GM19372 (cell line): ENCODE measurements at regions not wholly inside any gene's neighbourhood (a gene's known extent, or its start where the extent isn't known, plus 50 kb on each side); places are given as distances from the start of the nearest gene placed in this dataset.
"Not testable (repeated sequence)": the region's sequence is repeated elsewhere in the genome, so short reads cannot be mapped to it uniquely, and the experiment has no call there.

Source experiments
- ATAC-seq: cut with Tn5 transposase; IDR thresholded peaks from one replicate; pipeline ENCODE4 v1.9.1; 2021; ENCODE audit warnings: mild to moderate bottlenecking, low read depth, moderate library complexity; ENCODE audit not compliant: unreplicated experiment

DNA sequence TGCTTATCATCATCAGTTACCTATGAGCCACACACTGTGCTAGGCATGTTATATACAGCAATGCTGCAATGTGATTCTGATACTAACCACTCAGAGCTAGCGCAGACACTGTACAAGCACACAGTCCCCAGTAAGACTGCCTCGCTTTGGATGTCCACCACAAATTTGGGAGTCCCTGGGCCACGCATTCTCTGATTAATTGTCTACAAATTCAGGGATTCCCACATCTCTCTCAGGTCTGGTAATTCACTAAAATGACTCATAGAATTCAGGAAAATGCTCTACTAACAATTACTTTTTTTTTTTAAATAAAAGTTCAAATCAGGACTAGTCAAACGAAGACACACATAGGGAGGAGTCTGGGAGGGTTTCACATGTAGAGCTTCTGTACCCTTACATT, 652.1 kb upstream of the AADAT start:
- no peak for ATAC-seq

DNA sequence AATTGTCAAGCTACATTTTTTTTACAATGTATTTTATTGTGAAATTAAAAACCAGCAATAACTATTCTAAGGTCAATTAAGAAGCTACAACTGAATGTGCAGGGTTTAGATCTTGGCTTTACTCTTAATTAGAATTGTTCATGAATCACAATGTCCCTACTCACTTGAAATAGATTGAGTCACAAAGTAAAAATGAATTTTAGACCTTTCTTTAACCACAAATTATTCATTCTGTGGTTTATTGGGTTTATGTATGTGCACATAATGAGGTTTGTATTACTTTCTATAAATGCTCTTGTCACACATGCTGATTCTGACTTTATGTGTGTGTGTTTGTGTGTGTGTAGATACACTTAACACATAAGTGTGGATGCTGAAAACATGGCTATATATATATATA, 647.0 kb upstream of the AADAT start:
- ATAC-seq = no peak

DNA sequence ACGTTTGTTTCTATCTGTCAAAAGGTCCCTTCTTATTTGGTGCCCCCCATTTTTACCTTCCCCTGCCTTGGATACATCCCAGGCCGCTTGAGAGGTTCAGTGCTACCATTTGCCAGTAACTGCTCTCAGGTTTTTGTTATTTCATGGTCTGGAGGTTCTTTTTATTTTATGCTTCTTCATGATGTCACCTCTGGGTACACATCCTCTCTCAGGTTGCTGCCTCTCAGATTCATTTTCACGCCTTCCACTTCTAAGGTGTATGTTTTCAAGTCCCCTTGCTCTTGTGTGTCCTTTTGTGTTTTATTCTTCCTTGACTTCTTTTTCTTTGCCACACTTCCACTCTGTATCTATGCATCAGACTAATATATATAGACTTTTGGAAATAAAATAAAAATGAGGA, 640.1 kb upstream of the AADAT start:
- no peak for ATAC-seq

DNA sequence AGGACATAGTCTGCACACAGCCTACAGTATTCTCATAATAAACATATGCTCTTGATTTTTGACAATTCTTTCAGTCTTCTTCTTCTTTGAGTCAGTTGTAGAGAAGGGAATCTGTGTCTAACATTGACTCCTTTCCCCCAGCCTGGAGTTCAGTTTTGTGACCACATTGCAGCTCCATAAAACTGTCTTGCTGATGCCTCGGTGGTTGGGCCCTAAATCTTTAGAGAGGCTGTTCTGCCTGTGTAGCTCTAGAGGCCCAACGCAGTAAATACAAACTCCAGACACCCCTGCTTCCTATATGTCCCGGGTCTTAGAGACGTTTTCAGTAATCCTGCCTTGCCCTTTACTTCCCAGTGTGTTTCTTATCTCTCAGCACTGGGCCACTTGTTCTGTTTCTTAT, 639.5 kb upstream of the AADAT start:
- no peak for ATAC-seq

DNA sequence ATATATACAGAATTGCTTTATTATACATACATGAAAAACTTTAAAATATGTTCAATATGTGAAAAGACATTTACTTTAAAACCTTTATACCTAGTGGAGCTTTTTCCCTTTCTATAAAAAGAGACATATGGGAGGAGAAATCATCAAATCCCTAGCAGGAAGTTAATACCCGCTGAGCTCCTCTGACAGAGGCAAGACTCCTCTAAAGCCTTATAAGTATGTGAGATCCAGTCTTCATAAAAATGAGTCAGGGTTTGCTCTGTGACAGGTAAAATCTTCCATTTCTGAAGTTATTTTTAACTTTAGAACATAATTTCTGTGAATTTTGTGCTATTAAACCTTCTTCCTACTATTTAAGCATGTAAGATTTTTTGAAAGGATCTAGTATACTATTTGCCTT, 634.4 kb upstream of the AADAT start:
- no peak for ATAC-seq

DNA sequence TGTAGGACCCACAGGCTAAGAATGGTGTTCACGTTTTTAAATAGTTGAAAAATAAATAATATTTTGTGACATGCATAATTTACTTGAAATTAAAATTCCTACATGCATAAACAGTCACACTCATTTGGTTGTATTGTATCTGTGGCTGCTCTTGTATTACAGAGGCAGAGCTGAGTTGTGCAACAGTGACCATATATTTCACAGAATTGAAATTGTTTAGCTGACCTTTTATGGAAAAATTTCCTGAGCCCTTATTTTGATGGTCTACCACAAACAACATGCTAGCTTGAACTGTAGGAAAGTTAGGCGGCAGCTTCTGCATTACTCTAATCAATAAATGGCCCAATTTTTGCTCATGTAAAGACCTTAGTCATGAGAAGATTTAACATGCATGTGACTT, 633.4 kb upstream of the AADAT start:
- no peak for ATAC-seq

DNA sequence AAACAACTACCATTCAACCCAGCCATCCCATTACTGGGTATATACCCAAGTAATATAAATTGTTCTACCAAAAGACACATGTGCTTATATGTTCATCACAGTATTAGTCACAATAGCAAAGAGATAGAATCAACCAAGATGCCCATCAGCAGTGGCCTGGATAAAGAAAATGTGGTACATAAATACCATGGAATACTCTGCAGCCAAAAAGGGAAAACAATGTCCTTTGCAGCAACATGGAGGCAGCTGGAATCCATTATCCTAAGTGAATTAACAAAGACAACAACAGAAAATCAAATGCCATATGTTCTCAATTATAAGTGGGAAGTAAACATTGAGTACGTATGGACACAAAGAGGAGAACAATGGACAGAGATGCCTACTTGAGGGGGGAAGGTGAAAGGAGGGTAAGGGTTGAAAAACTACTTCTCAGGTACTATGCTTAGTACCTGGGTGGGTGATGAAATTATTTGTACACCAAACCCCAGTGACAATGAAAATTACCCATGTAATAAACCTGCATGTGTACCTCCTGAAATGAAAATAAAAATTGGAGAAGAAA, 632.1 kb upstream of the AADAT start:
- no peak for ATAC-seq

DNA sequence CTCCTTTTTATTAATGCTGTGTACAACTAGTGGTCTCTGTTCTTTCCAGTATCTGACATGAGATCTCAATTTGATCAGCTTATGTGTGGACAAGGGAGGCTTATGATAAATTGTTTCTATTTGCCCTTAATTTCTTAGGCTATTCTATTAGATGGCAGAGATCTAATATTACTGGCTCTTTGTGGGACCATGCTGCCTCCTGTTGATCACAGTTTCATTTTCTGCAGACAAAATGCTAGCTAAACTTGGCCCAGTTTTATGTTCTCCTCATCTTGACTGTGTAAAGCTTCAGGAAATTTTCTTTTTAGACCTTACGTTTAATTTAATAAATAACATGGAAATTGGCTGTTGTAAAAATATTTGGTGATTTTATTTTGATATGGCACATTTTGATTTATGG, 627.1 kb upstream of the AADAT start:
- no peak for ATAC-seq

DNA sequence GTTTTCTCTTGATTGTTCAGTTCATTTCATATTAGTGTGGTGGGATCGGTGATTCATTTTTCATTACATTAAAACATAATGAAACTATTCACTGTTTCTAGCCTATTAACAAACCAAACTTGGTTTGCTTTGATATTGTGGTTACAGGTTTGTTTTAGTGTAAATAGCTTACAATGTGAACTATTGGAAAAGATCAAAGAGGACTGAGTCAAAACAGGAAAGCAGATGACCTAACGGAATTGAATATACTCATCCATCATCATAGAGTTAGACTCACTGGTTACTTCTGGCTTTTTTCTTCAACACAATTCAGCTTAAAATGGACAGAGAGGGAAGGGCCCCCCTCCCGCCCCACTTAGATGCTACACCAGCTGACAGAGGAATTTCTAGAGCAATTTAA, 616.2 kb upstream of the AADAT start:
- no peak for ATAC-seq

DNA sequence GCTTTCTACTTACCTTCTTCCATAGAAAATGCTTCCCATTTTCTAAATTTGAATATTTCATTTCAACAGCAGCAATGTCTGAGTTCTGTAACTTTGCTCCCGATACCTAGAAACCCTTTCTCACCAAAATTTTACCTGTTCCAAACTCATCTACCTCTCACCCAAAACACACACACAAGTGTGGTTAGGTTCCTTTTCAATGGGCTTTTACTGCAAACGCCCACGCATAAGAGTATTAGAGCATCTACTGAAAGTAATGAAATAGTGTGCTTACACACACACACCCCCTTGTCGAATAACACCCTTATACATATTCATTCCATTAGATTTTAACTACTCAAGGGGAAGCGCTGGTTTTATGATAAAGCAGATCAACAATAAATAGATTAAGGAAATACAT, 610.3 kb upstream of the AADAT start:
- no peak for ATAC-seq

DNA sequence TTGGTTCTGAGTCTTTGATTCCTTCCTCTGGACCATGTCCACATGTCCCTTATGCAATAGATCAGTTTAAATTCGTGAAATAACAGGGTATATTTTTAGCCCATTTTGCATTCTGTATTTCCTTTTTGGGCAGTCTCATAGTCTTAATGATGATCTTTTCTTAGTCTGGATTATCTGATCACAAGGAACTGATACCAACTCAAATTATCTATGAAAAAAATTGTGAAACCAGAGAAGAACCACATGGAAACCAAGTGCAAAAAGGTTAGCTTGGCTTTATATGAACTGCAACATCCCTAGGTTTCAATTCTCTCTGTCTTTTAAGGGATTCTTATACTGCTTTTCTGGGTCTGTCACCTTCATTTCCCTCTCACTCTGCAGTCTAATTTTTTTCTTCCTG, 608.6 kb upstream of the AADAT start:
- ATAC-seq = no peak

DNA sequence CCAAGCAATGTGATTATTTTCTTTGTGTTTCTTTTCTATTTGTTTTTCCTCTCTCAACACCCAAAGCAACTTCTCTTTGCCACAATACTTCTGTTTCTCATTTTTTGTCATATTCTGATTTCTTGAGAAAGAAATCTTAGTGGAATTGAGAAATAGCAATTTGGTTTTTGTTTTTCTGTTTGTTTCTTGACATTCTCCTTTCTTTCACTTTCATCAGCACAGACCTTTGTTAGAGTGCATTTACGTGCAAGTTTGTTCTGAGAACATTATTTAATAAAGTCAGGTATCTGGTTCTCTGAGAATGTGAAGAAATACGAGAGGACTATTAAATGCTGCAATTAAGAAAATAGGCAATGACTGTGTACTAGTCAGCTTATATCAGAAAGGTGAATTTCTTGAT, 608.1 kb upstream of the AADAT start:
- no peak for ATAC-seq

DNA sequence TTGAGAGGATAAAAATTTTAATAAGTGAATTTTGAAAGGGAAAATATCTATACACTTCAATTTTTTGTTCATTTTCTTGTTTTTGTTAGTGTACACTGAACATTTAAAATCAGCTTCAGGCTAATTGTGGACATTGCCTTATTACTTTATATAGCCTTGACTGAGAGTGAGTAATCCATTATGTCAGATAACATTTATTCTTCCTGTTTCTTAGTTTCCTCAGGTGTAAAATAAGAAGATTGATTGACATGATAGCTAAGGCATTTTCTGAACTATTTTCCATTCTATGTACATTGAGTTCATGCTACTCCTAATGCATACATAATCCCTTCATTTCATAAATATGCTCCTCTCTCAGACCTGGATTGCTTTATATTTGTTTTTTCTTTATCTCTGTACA, 607.3 kb upstream of the AADAT start:
- no peak for ATAC-seq

DNA sequence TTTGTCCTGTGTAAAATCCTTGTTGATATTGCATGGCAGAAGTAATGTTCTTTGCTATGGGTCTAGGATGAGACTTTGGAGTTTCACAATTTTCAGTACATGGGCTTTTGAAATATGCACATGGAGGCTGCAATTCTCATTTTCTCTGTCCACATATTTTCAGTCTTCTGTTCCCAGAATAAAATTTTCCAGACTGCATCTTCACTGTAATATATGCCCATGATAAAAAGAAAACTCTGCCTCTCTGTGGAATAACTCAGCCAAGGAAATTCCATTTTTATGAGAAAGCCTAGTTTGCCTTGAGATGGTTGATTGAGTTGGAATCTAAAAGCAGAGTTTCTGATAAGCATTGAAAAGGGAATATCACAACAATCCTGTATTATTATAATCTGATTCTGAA, 601.4 kb upstream of the AADAT start:
- ATAC-seq = no peak

DNA sequence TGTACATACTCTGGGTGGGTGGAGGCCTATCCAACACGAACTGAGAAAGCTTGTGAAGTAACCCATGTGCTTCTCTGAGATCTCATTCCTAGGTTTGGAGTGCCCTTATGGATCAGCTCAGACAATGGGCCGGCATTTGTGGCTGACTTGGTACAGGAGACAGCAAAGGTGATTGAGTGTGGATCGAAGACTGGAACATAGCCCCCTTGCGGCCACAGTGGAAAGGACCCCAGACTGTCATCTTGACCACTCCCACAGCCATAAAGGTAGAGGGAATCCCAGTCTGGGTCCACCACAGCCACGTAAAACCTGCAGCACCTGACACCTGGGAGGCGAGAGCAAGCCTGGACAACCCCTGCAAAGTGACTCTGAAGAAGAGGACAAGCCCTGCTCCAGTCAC, 598.0 kb upstream of the AADAT start:
- ATAC-seq = no peak

DNA sequence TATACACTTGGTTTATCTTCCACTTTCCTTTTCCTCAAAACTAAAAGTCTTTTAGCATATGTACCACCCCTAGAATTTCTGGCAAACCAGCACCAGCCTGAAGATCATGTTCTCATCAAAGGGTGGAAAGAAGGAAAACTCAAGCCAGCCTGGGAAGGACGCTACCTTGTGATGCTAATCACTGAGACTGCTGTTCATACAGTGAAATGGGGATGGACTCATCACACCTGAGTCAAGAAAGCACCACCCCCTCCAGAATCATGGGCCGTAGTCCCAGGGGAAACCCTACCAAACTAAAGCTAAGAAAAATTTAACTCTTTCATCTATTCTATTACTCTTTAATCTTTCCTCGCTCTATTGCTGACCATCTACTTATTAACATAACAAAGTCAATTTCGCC, 595.9 kb upstream of the AADAT start:
- not testable (repeated sequence) for ATAC-seq

DNA sequence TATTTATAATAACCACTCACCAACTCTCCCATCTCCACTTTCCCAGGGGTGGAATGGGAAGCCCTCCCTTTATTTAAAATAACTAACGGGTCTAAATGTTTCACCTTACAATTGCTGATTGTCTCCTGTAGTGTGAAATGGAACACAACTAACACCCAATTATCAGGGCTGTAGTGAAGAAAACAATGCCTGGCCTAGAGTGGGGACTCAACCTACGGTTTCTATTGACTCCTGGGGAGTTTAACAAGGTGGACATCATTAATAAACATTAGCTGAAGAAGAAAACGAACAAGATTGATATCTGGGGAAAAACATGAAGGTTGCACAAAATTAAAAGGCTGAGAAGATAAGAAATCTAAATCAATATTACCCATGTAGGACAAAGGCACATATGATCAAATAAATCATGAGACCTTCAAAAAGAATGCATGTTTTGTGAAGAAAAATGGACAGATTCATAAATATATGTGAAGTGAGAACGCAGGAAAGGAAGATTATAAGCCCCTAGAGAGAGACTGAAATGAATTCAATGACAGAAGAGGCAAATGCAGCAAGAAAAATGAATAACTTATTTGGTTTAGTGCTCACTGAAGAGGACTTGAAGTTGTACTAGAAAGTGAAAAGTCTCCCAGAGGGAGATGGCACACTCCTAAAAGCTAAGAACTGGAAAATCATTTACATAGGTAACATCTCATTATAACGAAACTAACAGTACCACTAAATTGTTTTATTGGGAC, 593.0 kb upstream of the AADAT start:
- ATAC-seq = no peak

DNA sequence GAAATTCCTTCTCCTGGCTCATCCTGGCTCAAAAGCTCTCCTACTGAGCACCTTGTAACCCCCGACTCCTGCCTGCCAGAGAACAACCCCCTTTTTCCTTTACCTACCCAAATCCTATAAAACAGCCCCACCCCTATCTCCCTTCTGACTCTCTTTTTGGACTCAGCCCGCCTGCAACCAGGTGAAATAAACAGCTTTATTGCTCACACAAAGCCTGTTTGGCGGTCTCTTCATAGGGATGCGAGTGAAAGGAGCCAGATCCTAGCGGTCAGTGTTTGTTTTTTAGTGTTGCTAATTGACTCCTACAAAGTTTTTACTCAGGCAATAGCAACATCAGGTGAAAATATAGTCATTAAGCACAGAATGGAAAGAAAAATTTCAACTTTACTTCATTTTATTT, 592.3 kb upstream of the AADAT start:
- ATAC-seq = not testable (repeated sequence)

DNA sequence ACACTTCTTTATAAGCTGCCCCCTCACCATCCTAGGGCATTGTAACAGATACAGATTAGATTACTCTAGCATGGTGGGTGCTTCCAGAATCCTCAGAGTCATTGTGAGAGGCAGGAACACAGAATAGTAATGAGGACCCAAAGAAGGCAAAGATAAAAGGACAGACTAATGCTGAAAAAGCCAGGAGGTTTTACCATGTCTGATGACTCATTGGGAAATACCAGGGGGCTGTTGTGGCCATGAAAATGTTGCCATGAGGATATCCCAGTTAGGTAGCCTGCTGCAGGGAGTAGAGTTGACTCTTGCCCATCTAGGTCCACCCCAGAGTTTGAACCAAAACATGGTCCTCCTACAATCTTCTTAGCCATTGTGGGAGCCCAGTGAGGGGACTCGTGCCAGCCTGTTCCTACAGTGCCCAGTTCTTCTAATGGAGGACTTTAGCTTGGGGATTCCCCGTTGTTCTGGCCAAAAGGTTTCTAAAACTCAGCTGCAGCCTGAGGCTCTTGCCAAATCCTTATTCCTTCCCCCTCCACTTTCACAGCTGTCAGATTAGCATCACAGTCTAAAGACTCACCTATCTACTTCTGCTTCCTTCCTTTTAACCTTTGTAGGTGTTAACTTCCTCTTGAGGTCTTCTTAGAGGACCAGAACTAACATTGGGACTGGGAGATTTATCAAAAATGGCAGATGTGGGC, 586.0 kb upstream of the AADAT start:
- no peak for ATAC-seq

DNA sequence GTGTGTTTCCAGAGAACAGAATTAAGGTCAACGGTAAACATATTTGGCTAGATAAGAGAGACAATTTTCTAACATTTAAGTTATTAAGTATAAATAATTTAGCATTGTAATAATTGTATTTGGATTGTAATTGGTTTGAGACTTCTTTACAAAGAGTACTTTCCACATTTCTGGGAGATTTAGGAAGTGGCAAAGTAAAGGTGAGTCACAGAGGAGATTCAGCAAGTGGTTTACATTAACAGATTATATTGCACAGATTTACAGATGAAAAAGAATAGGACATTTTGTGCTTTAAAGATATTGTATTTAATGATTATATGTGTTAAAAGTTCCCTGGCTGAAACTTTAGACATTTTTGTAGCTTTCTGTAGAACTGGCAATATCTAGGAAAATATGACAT, 584.4 kb upstream of the AADAT start:
- ATAC-seq = no peak

DNA sequence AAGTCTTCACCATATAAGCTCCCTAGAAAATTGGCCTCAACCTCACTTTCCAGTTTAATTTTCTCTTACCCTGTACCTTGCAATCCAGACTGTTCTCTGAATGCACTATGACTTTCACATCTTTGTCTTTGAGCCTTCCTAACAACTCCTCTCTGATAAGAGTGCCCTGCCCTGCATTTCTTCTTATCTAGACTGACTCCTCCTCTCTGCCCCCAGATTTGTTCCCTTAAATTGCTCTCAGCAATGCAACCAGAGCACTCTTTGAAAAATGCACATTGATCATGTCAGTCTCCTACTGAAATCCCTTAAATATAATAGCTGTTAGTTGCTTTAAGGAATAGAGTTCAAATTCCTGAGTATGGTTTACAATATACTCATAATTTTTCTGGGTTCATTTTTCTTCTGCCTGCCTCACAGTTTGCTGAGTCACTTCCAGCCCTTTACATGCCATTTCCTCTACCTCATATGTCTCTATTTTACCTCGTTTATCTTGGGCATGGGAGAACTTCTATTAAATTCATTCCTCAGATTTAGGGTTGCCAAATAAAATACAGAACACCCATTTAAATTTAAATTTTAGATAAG, 582.7 kb upstream of the AADAT start:
- ATAC-seq = no peak

DNA sequence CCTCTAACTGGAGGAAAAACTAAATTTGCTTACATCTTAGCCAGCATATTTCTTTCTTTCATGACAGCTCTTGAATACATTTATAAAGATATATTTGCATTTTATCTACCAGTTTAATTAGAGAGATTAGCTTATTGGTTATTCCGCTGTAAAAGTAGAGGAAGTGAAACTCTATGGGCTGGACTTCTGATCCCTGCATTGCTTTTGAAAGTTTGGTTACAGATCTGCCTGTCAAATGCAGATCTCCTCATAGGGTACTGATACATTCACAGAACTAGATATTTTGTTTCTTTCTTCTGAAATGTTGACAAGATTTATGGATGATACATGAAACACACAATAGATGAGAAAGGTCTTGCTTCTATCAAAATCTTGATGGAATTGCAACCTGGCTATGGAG, 581.4 kb upstream of the AADAT start:
- no peak for ATAC-seq
